IMR-90 (cell line): ENCODE measurements at regions not wholly inside any gene's neighbourhood (a gene's known extent, or its start where the extent isn't known, plus 50 kb on each side); places are given as distances from the start of the nearest gene placed in this dataset.

Experiments
- CEBPB ChIP-seq: IDR thresholded peaks from 2 replicates; pipeline ENCODE4 v1.6.1; 2012; ENCODE audit warnings: low read depth, low read length, improper control_type of control experiment
- CTCF ChIP-seq: conservative IDR thresholded peaks from 2 replicates; pipeline ENCODE4 v1.5.1; 2012; ENCODE audit warnings: mild to moderate bottlenecking, low read depth, low read length, improper control_type of control experiment
- ELK1 ChIP-seq: fragments of 150-350 bp; IDR thresholded peaks from 2 replicates; pipeline ENCODE4 v1.6.1; 2016; ENCODE audit warnings: low read depth, mild to moderate bottlenecking, low read length, moderate library complexity, borderline replicate concordance
- POLR2A ChIP-seq: IDR thresholded peaks from 2 replicates; pipeline ENCODE4 v1.6.1; 2012; ENCODE audit warnings: mild to moderate bottlenecking, low read depth, low read length
- RAD21 ChIP-seq: IDR thresholded peaks from 2 replicates; pipeline ENCODE4 v1.6.1; 2012; ENCODE audit warnings: low read length, improper control_type of control experiment
- RFX5 ChIP-seq: IDR thresholded peaks from 2 replicates; pipeline ENCODE4 v1.8.0; 2012; ENCODE audit warnings: low read depth, mild to moderate bottlenecking, low read length, moderate library complexity
- SMC3 ChIP-seq: fragments of 150-350 bp; IDR thresholded peaks from 2 replicates; pipeline ENCODE4 v1.6.1; 2016; ENCODE audit warnings: low read depth, mild to moderate bottlenecking, antibody characterized with exemption, low read length, moderate library complexity
- USF2 ChIP-seq: fragments of 150-350 bp; IDR thresholded peaks from 2 replicates; pipeline ENCODE4 v1.6.1; 2017; ENCODE audit warnings: mild to moderate bottlenecking, antibody characterized with exemption, low read length, low read depth

- TF ChIP-seq CTCF (no peak), RFX5 (no peak), ELK1 (no peak), CEBPB (no peak), POLR2A (no peak), SMC3 (no peak), RAD21 (no peak), USF2 (no peak)
Measured at GRCh38 chr15:39226169-39226937, 354.5 kb upstream of the THBS1 start.
